Liver (tissue), 3 donors: ENCODE measurements at regions not wholly inside any gene's neighbourhood (a gene's known extent, or its start where the extent isn't known, plus 50 kb on each side); places are given as distances from the start of the nearest gene placed in this dataset.

ENCODE experiments used
- EGR1 ChIP-seq, 2 donors: IDR thresholded peaks; 2 replicates each; pipeline ENCODE4 v1.6.1; 2016 to 2018; ENCODE audit warnings: antibody characterized with exemption in 2 of 2, low read depth in 2 of 2
- FOXA1 ChIP-seq: IDR thresholded peaks from 2 replicates; pipeline ENCODE4 v1.6.1; 2016; ENCODE audit warnings: antibody characterized with exemption
- FOXA2 ChIP-seq: IDR thresholded peaks from 2 replicates; pipeline ENCODE4 v1.6.1; 2016; ENCODE audit warnings: antibody characterized with exemption
- GABPA ChIP-seq, 2 donors: IDR thresholded peaks in 1 of 2; conservative IDR thresholded peaks in 1 of 2; 2 replicates each; pipeline ENCODE4 v1.6.1; 2016; ENCODE audit warnings: antibody characterized with exemption in 2 of 2, mild to moderate bottlenecking in 1 of 2, moderate library complexity in 1 of 2
- SP1 ChIP-seq: IDR thresholded peaks from 2 replicates; pipeline ENCODE4 v1.6.1; 2018; ENCODE audit warnings: antibody characterized with exemption, mild to moderate bottlenecking
- TAF1 ChIP-seq: conservative IDR thresholded peaks from 2 replicates; pipeline ENCODE4 v1.6.1; 2016; ENCODE audit warnings: antibody characterized with exemption, mild to moderate bottlenecking
- YY1 ChIP-seq: IDR thresholded peaks from 2 replicates; pipeline ENCODE4 v1.6.1; 2016; ENCODE audit warnings: antibody characterized with exemption, mild to moderate bottlenecking
- TF ChIP-seq, protein P1 (sequence below): IDR thresholded peaks from 2 replicates; pipeline ENCODE4 v1.6.1; 2016; ENCODE audit warnings: antibody characterized with exemption, mild to moderate bottlenecking
- TF ChIP-seq, protein P2 (sequence below): fragments of 150-350 bp; IDR thresholded peaks from 2 replicates; pipeline ENCODE4 v1.5.1; 2017; ENCODE audit warnings: improper control_type of control experiment, low read depth, low read length; ENCODE audit not compliant: missing input control
- TF ChIP-seq, protein P3 (sequence below): IDR thresholded peaks from 2 replicates; pipeline ENCODE4 v1.6.1; 2016; ENCODE audit warnings: antibody characterized with exemption
- TF ChIP-seq, protein P4 (sequence below): IDR thresholded peaks from 2 replicates; pipeline ENCODE4 v1.6.1; 2016; ENCODE audit warnings: antibody characterized with exemption
- TF ChIP-seq, protein P5 (sequence below): IDR thresholded peaks from 2 replicates; pipeline ENCODE4 v1.6.1; 2016; ENCODE audit warnings: antibody characterized with exemption
- donor health status: healthy.
- donor health status: healthy.

DNA sequence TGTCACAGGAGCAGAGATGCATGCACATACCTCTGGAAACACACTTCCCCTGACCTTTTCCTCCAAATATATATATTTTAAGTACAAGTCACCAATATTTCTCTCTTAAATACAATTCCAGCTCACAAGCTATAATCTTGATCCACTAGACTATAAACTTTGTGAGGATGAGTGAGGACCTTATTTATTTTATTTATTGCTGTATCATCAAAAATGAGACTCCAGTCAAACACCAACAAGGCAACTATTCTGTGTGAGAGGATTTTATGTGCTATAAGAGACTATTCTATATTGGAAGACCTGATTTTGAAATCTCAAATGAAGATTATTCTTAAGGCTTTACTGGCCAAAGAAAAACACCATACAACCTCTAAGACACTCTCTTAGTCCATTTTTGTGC is 1352.2 kb downstream of the SUCLG1 start:
- TF ChIP-seq, protein P1, sequence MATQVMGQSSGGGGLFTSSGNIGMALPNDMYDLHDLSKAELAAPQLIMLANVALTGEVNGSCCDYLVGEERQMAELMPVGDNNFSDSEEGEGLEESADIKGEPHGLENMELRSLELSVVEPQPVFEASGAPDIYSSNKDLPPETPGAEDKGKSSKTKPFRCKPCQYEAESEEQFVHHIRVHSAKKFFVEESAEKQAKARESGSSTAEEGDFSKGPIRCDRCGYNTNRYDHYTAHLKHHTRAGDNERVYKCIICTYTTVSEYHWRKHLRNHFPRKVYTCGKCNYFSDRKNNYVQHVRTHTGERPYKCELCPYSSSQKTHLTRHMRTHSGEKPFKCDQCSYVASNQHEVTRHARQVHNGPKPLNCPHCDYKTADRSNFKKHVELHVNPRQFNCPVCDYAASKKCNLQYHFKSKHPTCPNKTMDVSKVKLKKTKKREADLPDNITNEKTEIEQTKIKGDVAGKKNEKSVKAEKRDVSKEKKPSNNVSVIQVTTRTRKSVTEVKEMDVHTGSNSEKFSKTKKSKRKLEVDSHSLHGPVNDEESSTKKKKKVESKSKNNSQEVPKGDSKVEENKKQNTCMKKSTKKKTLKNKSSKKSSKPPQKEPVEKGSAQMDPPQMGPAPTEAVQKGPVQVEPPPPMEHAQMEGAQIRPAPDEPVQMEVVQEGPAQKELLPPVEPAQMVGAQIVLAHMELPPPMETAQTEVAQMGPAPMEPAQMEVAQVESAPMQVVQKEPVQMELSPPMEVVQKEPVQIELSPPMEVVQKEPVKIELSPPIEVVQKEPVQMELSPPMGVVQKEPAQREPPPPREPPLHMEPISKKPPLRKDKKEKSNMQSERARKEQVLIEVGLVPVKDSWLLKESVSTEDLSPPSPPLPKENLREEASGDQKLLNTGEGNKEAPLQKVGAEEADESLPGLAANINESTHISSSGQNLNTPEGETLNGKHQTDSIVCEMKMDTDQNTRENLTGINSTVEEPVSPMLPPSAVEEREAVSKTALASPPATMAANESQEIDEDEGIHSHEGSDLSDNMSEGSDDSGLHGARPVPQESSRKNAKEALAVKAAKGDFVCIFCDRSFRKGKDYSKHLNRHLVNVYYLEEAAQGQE, result no peak
- TF ChIP-seq EGR1 (IDR thresholded peaks at IDR 0.05; ENCODE audit: low read depth in 2 of 2) (no peak), TAF1 (no peak), FOXA1 (no peak), GABPA (IDR thresholded peaks at IDR 0.05 in 1 of 2, conservative IDR thresholded peaks at IDR 0.05 in 1 of 2) (no peak), YY1 (no peak), SP1 (no peak), FOXA2 (no peak)
- TF ChIP-seq, protein P2, sequence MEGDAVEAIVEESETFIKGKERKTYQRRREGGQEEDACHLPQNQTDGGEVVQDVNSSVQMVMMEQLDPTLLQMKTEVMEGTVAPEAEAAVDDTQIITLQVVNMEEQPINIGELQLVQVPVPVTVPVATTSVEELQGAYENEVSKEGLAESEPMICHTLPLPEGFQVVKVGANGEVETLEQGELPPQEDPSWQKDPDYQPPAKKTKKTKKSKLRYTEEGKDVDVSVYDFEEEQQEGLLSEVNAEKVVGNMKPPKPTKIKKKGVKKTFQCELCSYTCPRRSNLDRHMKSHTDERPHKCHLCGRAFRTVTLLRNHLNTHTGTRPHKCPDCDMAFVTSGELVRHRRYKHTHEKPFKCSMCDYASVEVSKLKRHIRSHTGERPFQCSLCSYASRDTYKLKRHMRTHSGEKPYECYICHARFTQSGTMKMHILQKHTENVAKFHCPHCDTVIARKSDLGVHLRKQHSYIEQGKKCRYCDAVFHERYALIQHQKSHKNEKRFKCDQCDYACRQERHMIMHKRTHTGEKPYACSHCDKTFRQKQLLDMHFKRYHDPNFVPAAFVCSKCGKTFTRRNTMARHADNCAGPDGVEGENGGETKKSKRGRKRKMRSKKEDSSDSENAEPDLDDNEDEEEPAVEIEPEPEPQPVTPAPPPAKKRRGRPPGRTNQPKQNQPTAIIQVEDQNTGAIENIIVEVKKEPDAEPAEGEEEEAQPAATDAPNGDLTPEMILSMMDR, result no peak
- TF ChIP-seq, protein P3, sequence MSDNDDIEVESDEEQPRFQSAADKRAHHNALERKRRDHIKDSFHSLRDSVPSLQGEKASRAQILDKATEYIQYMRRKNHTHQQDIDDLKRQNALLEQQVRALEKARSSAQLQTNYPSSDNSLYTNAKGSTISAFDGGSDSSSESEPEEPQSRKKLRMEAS, result no peak
- TF ChIP-seq, protein P4, sequence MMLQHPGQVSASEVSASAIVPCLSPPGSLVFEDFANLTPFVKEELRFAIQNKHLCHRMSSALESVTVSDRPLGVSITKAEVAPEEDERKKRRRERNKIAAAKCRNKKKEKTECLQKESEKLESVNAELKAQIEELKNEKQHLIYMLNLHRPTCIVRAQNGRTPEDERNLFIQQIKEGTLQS, result no peak
- TF ChIP-seq, protein P5, sequence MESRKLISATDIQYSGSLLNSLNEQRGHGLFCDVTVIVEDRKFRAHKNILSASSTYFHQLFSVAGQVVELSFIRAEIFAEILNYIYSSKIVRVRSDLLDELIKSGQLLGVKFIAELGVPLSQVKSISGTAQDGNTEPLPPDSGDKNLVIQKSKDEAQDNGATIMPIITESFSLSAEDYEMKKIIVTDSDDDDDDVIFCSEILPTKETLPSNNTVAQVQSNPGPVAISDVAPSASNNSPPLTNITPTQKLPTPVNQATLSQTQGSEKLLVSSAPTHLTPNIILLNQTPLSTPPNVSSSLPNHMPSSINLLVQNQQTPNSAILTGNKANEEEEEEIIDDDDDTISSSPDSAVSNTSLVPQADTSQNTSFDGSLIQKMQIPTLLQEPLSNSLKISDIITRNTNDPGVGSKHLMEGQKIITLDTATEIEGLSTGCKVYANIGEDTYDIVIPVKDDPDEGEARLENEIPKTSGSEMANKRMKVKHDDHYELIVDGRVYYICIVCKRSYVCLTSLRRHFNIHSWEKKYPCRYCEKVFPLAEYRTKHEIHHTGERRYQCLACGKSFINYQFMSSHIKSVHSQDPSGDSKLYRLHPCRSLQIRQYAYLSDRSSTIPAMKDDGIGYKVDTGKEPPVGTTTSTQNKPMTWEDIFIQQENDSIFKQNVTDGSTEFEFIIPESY, result no peak
